GM12878 (cell line): ENCODE measurements at regions not wholly inside any gene's neighbourhood (a gene's known extent, or its start where the extent isn't known, plus 50 kb on each side); places are given as distances from the start of the nearest gene placed in this dataset.

Experiments
- ATAC-seq: fragments of 200-7000 bp; cut with Tn5 transposase; 3 replicates; pipeline ENCODE4 v1.9.1; 2020; ENCODE audit warnings: mild to moderate bottlenecking, moderate library complexity
- BruUV-seq: library from RNA; stranded (reverse); fragments of 400-500 nt; replicated peaks from 2 replicates; lab custom pipeline; 2021; lab: Mats Ljungman, UMichigan
- CTCF ChIA-PET: fragments of 300-600 bp; sonication (Branson Sonifier 250); formaldehyde crosslinking; extraction: SDS; loops from one replicate; lab custom pipeline; 2021; ENCODE audit warnings: inconsistent platforms; lab: Yijun Ruan, JAX
- POLR2A ChIA-PET: fragments of 350-600 bp; formaldehyde crosslinking; extraction: SDS; loops from one replicate; lab custom pipeline; 2021; ENCODE audit warnings: inconsistent platforms; lab: Charles Lee
- RAD21 ChIA-PET: fragments of 300-600 bp; sonication (Branson Sonifier 250); formaldehyde crosslinking; loops from one replicate; lab custom pipeline; 2023; ENCODE audit warnings: antibody characterized with exemption; ENCODE audit not compliant: unreplicated experiment; lab: Charles Lee
- SMC1A ChIA-PET: fragments of 300-600 bp; sonication (Branson Sonifier 250); formaldehyde crosslinking; loops from one replicate; lab custom pipeline; 2023; ENCODE audit not compliant: unreplicated experiment, uncharacterized antibody; lab: Charles Lee
- DNase-seq: peaks from one replicate; pipeline ENCODE4 v3.0.0-alpha.2; 2011; ENCODE audit warnings: low read depth, low spot score
- FAIRE-seq: peaks from 3 replicates; lab custom pipeline; 2011; peaks lifted over from hg19 to GRCh38; lab: Jason Lieb, UNC
- H2AFZ ChIP-seq: 2 replicates; pipeline ENCODE4 v1.6.0; 2011; ENCODE audit warnings: low read depth, low read length, control low read depth; ENCODE audit not compliant: control insufficient read depth
- H3K27ac ChIP-seq: 2 replicates; pipeline ENCODE4 v1.5.1; 2011; ENCODE audit warnings: control low read depth; ENCODE audit not compliant: control insufficient read depth, insufficient read depth
- H3K27me3 ChIP-seq, 2 experiments: replicated peaks in 1 of 2; 2 replicates each; pipeline versions ENCODE4 v1.6.0 to v1.6.1; 2011; ENCODE audit warnings: low read length in 1 of 2; ENCODE audit not compliant: control insufficient read depth in 2 of 2, insufficient read depth in 2 of 2
- H3K36me3 ChIP-seq, 2 experiments: 2 replicates each; pipeline ENCODE4 v1.5.1; 2011; ENCODE audit warnings: low read length in 1 of 2; ENCODE audit not compliant: control insufficient read depth in 2 of 2, insufficient read depth in 2 of 2
- H3K4me1 ChIP-seq: 2 replicates; pipeline ENCODE4 v1.6.1; 2011; ENCODE audit warnings: mild to moderate bottlenecking, low read length, moderate library complexity, mixed read lengths; ENCODE audit not compliant: control insufficient read depth, insufficient read depth
- H3K4me2 ChIP-seq: 2 replicates; pipeline ENCODE4 v1.6.0; 2011; ENCODE audit warnings: control low read depth; ENCODE audit not compliant: control insufficient read depth, insufficient read depth
- H3K4me3 ChIP-seq: fragments of 200-600 bp; sonication (generic); 2 replicates; pipeline ENCODE4 v1.5.1; 2016
- H3K79me2 ChIP-seq: 2 replicates; pipeline ENCODE4 v1.6.0; 2011; ENCODE audit warnings: low read length; ENCODE audit not compliant: control insufficient read depth, insufficient read depth
- H3K9ac ChIP-seq: 2 replicates; pipeline ENCODE4 v1.8.0; 2011; ENCODE audit warnings: low read length, control low read depth, mixed read lengths; ENCODE audit not compliant: control insufficient read depth, insufficient read depth
- H3K9me3 ChIP-seq: replicated peaks from 3 replicates; pipeline ENCODE4 v1.5.1; 2011; ENCODE audit warnings: mild to moderate bottlenecking, low read length; ENCODE audit not compliant: control insufficient read depth, insufficient read depth
- H4K20me1 ChIP-seq: 2 replicates; pipeline ENCODE4 v1.6.0; 2011; ENCODE audit not compliant: control insufficient read depth, insufficient read depth
- BCL3 ChIP-seq: IDR thresholded peaks from 2 replicates; pipeline ENCODE4 v1.6.1; 2011; ENCODE audit warnings: borderline replicate concordance, low read depth, mild to moderate bottlenecking, moderate library complexity, low read length; ENCODE audit not compliant: insufficient read depth, poor library complexity, severe bottlenecking
- CBX3 ChIP-seq: fragments of 200-600 bp; sonication (generic); IDR thresholded peaks from 2 replicates; pipeline ENCODE4 v1.6.1; 2016; ENCODE audit warnings: low read depth, borderline replicate concordance
- E2F4 ChIP-seq: IDR thresholded peaks from 2 replicates; pipeline ENCODE4 v1.6.1; 2012; ENCODE audit warnings: low read depth, low read length, improper control_type of control experiment
- ESRRA ChIP-seq: IDR thresholded peaks from 2 replicates; pipeline ENCODE4 v1.6.1; 2012; ENCODE audit warnings: mild to moderate bottlenecking, low read length, improper control_type of control experiment
- HDAC6 ChIP-seq: fragments of 200-600 bp; sonication (generic); IDR thresholded peaks from one replicate; pipeline ENCODE4 v1.8.0; 2017; ENCODE audit warnings: antibody characterized with exemption; ENCODE audit not compliant: unreplicated experiment
- IRF4 ChIP-seq: IDR thresholded peaks from 2 replicates; pipeline ENCODE4 v1.6.1; 2011; ENCODE audit warnings: low read depth, low read length
- LARP7 ChIP-seq: fragments of 450-650 bp; IDR thresholded peaks from 2 replicates; pipeline ENCODE4 v1.6.1; 2017; ENCODE audit warnings: mild to moderate bottlenecking
- MEF2A ChIP-seq: IDR thresholded peaks from 2 replicates; pipeline ENCODE4 v1.6.1; 2011; ENCODE audit warnings: low read depth, mild to moderate bottlenecking, low read length, moderate library complexity; ENCODE audit not compliant: insufficient read depth
- MTA2 ChIP-seq: fragments of 450-650 bp; IDR thresholded peaks from 2 replicates; pipeline ENCODE4 v1.6.1; 2016; ENCODE audit warnings: low read depth, mild to moderate bottlenecking, moderate library complexity
- MXI1 ChIP-seq: fragments of 150-350 bp; IDR thresholded peaks from 2 replicates; pipeline ENCODE4 v1.6.1; 2011; ENCODE audit warnings: low read depth, mild to moderate bottlenecking, inconsistent platforms, low read length, improper control_type of control experiment
- NFIC ChIP-seq: IDR thresholded peaks from 2 replicates; pipeline ENCODE4 v1.6.1; 2012; ENCODE audit warnings: low read depth, mild to moderate bottlenecking, inconsistent platforms, low read length, moderate library complexity
- RAD21 ChIP-seq: IDR thresholded peaks from 2 replicates; pipeline ENCODE4 v1.6.1; 2011; ENCODE audit warnings: mild to moderate bottlenecking, low read depth, low read length, moderate library complexity; ENCODE audit not compliant: insufficient read depth
- SRF ChIP-seq, 2 experiments: IDR thresholded peaks; 2 replicates each; pipeline ENCODE4 v1.6.1; 2011; ENCODE audit warnings: low read depth in 2 of 2, low read length in 2 of 2, mild to moderate bottlenecking in 1 of 2, moderate library complexity in 1 of 2
- TAF1 ChIP-seq: IDR thresholded peaks from 2 replicates; pipeline ENCODE4 v1.6.1; 2011; ENCODE audit warnings: mild to moderate bottlenecking, low read depth, low read length, borderline replicate concordance
- ZBED1 ChIP-seq: IDR thresholded peaks from 2 replicates; pipeline ENCODE4 v1.6.1; 2016; ENCODE audit warnings: borderline replicate concordance
- ZNF217 ChIP-seq: fragments of 450-650 bp; IDR thresholded peaks from 2 replicates; pipeline ENCODE4 v1.6.1; 2017; ENCODE audit warnings: antibody characterized with exemption, mild to moderate bottlenecking
- ZNF24 ChIP-seq: fragments of 450-650 bp; IDR thresholded peaks from 2 replicates; pipeline ENCODE4 v1.6.1; 2017; ENCODE audit warnings: antibody characterized with exemption, mild to moderate bottlenecking
- ZNF274 ChIP-seq: IDR thresholded peaks from one replicate; pipeline ENCODE4 v1.8.0; 2011; ENCODE audit not compliant: insufficient read length, insufficient read depth
- WGBS: methylation state at CpG from one replicate; pipeline ENCODE4 v1.1.6; 2016; ENCODE audit warnings: low lambda C conversion rate; ENCODE audit not compliant: insufficient replicate concordance, insufficient coverage; ENCODE audit errors: missing lambda C conversion rate; 5-methylcytosine and 5-hydroxymethylcytosine counted together
- in situ Hi-C: fragments of 300-500 bp; cut with MboI; formaldehyde crosslinking; loops from 9 replicates; pipeline ENCODE4 v1.14.3; 2018; ENCODE audit warnings: mixed read lengths
- intact Hi-C: fragments of 100-400 bp; cut with micrococcal nuclease; formaldehyde crosslinking; loops from one replicate; pipeline ENCODE4 v1.14.2; 2022; ENCODE audit not compliant: unreplicated experiment

- no peak overlapping the region for H2AFZ ChIP-seq
- no peak for ATAC-seq
- no peak overlapping the region for H3K4me2 ChIP-seq
- TF ChIP-seq IRF4: no peak
- TF ChIP-seq MEF2A: no peak
- no peak for TF ChIP-seq ZNF217
- no peak for TF ChIP-seq SRF (IDR thresholded peaks at IDR 0.05; ENCODE audit: low read depth in 2 of 2, low read length in 2 of 2)
- no peak for TF ChIP-seq ZBED1
- no peak for TF ChIP-seq MTA2
- TF ChIP-seq ZNF274: no peak
- no peak for TF ChIP-seq MXI1
- TF ChIP-seq CBX3: no peak
- TF ChIP-seq LARP7: no peak
- no peak for TF ChIP-seq NFIC
- TF ChIP-seq E2F4: no peak
- TF ChIP-seq ZNF24: no peak
- TF ChIP-seq RAD21: no peak
- TF ChIP-seq TAF1: no peak
- TF ChIP-seq ESRRA: no peak
- no peak for TF ChIP-seq BCL3
- TF ChIP-seq HDAC6: no peak
- TF ChIP-seq, all 136 proteins: peak for 0
- Histone ChIP-seq H3K79me2 (no peaks in the 10 kb centered on the region), H3K9me3 (no peaks in the 10 kb centered on the region), H3K4me1 (no peaks in the 10 kb centered on the region), H4K20me1 (no peaks in the 10 kb centered on the region), H3K27me3 (no peaks in the 10 kb centered on the region), H3K9ac (no peak overlapping the region), H3K27ac (no peak overlapping the region), H3K4me3 (no peak overlapping the region), H3K36me3 (no peaks in the 10 kb centered on the region)
- no peak for FAIRE-seq
- ChIA-PET SMC1A (no interaction called here), POLR2A (no interaction called here), RAD21 (no interaction called here), CTCF (no interaction called here)
- no TSS peak for BruUV-seq
- intact Hi-C loops: no loop called here
- WGBS: 33% methylated on average over 3 of the region's 3 CpGs
- in situ Hi-C loops: no loop called here
- no peak for DNase-seq
These were observed 418.6 kb downstream of the TOX3 start for GRCh38 chr16:52128361-52128760.
